DND-41 (cell line): ENCODE measurements at regions not wholly inside any gene's neighbourhood (a gene's known extent, or its start where the extent isn't known, plus 50 kb on each side); places are given as distances from the start of the nearest gene placed in this dataset.

Source experiments
- ATAC-seq: fragments of 200-7000 bp; cut with Tn5 transposase; 3 replicates; pipeline ENCODE4 v1.9.1; 2021; ENCODE audit warnings: low read depth; ENCODE audit not compliant: insufficient read depth
- DNase-seq: peaks from one replicate; pipeline ENCODE4 v3.0.0-alpha.2; 2020
- H2AFZ ChIP-seq: 2 replicates; pipeline ENCODE4 v1.6.0; 2012; ENCODE audit warnings: low read depth, low read length
- H3K27ac ChIP-seq: 2 replicates; pipeline ENCODE4 v1.5.1; 2012; ENCODE audit warnings: low read length, inconsistent platforms
- H3K27me3 ChIP-seq: fragments of 200-600 bp; sonication (generic); 2 replicates; pipeline ENCODE4 v1.6.0; 2012; ENCODE audit warnings: low read length, mild to moderate bottlenecking, inconsistent platforms; ENCODE audit not compliant: insufficient read depth, poor library complexity
- H3K36me3 ChIP-seq: 2 replicates; pipeline ENCODE4 v1.5.1; 2012; ENCODE audit warnings: low read length, inconsistent platforms; ENCODE audit not compliant: insufficient read depth
- H3K4me1 ChIP-seq: 2 replicates; pipeline ENCODE4 v1.5.1; 2012; ENCODE audit warnings: mild to moderate bottlenecking, low read length; ENCODE audit not compliant: insufficient read depth
- H3K4me2 ChIP-seq: 2 replicates; pipeline ENCODE4 v1.6.0; 2012; ENCODE audit warnings: mild to moderate bottlenecking, moderate library complexity, low read length, inconsistent platforms; ENCODE audit not compliant: insufficient read depth
- H3K4me3 ChIP-seq, 2 experiments: fragments of 200-600 bp in 1 of 2; shearing (Covaris generic) in 1 of 2; 2 replicates each; pipeline ENCODE4 v1.5.1; 2012 to 2016; ENCODE audit warnings: inconsistent platforms in 2 of 2, low read length in 2 of 2, mild to moderate bottlenecking in 2 of 2, low read depth in 1 of 2, moderate library complexity in 1 of 2
- H3K79me2 ChIP-seq: 2 replicates; pipeline ENCODE4 v1.6.0; 2012; ENCODE audit warnings: low read length, inconsistent platforms; ENCODE audit not compliant: insufficient read depth
- H3K9ac ChIP-seq: 2 replicates; pipeline ENCODE4 v1.6.0; 2012; ENCODE audit warnings: low read depth, mild to moderate bottlenecking, inconsistent platforms, low read length, moderate library complexity
- H3K9me3 ChIP-seq: 2 replicates; pipeline ENCODE4 v1.5.1; 2012; ENCODE audit warnings: low read length, moderate library complexity, mild to moderate bottlenecking, inconsistent platforms; ENCODE audit not compliant: insufficient read depth, severe bottlenecking
- H4K20me1 ChIP-seq: 2 replicates; pipeline ENCODE4 v1.6.0; 2012; ENCODE audit warnings: low read length; ENCODE audit not compliant: insufficient read depth
- CTCF ChIP-seq: IDR thresholded peaks from 2 replicates; pipeline ENCODE4 v1.5.1; 2012; ENCODE audit warnings: borderline replicate concordance, low read length, moderate library complexity, mild to moderate bottlenecking; ENCODE audit not compliant: poor library complexity, severe bottlenecking; ENCODE audit errors: extremely low read depth
- EZH2 ChIP-seq: IDR thresholded peaks from 3 replicates; pipeline ENCODE4 v1.6.1; 2012; ENCODE audit warnings: borderline replicate concordance, low read depth, mild to moderate bottlenecking, moderate library complexity, low read length, inconsistent platforms; ENCODE audit not compliant: severe bottlenecking

- no peak overlapping the region for H3K4me2 ChIP-seq
- DNase-seq (no peak), ATAC-seq (no peak)
- no peak for TF ChIP-seq CTCF
- no peak for TF ChIP-seq EZH2
- H3K4me1 ChIP-seq = no peaks in the 10 kb centered on the region
- H4K20me1 ChIP-seq = no peaks in the 10 kb centered on the region
- H2AFZ ChIP-seq = no peak overlapping the region
- H3K27me3 ChIP-seq = no peaks in the 10 kb centered on the region
- H3K79me2 ChIP-seq = no peaks in the 10 kb centered on the region
- H3K4me3 ChIP-seq = no peak overlapping the region
- no peaks in the 10 kb centered on the region for H3K9me3 ChIP-seq
- no peaks in the 10 kb centered on the region for H3K36me3 ChIP-seq
- no peak overlapping the region for H3K27ac ChIP-seq
- no peak overlapping the region for H3K9ac ChIP-seq
Measured at GRCh38 chr12:29961231-29961630, 177.5 kb upstream of the TMTC1 start.

GRCh38 chr12:29960122-29960521, 176.4 kb upstream of the TMTC1 start:
- no peak for ATAC-seq
- TF ChIP-seq EZH2 = no peak
- TF ChIP-seq CTCF = no peak
- H3K4me3 ChIP-seq = no peak overlapping the region
- H3K4me1 ChIP-seq = no peaks in the 10 kb centered on the region
- H3K79me2 ChIP-seq = no peaks in the 10 kb centered on the region
- no peak overlapping the region for H3K4me2 ChIP-seq
- DNase-seq = no peak
- H2AFZ ChIP-seq = no peak overlapping the region
- H4K20me1 ChIP-seq = no peaks in the 10 kb centered on the region
- no peaks in the 10 kb centered on the region for H3K9me3 ChIP-seq
- H3K36me3 ChIP-seq = no peaks in the 10 kb centered on the region
- no peak overlapping the region for H3K27ac ChIP-seq
- H3K9ac ChIP-seq = no peak overlapping the region
- H3K27me3 ChIP-seq = no peaks in the 10 kb centered on the region

GRCh38 chr12:29957835-29958234, 174.1 kb upstream of the TMTC1 start:
- Histone ChIP-seq H3K4me2 (no peak overlapping the region), H3K36me3 (no peaks in the 10 kb centered on the region), H3K4me1 (no peaks in the 10 kb centered on the region), H3K27me3 (no peaks in the 10 kb centered on the region), H2AFZ (no peak overlapping the region), H3K27ac (no peak overlapping the region), H3K79me2 (no peaks in the 10 kb centered on the region), H3K4me3 (no peak overlapping the region), H3K9me3 (no peaks in the 10 kb centered on the region), H3K9ac (no peak overlapping the region), H4K20me1 (no peaks in the 10 kb centered on the region)
- ATAC-seq = no peak
- no peak for DNase-seq
- TF ChIP-seq EZH2 = no peak
- no peak for TF ChIP-seq CTCF

GRCh38 chr12:29945904-29946303, 162.2 kb upstream of the TMTC1 start:
- ATAC-seq (no peak), DNase-seq (no peak)
- no peak overlapping the region for H3K4me2 ChIP-seq
- H3K4me3 ChIP-seq = no peak overlapping the region
- H3K9me3 ChIP-seq = no peaks in the 10 kb centered on the region
- H3K27ac ChIP-seq = no peak overlapping the region
- TF ChIP-seq EZH2 (no peak), CTCF (no peak)
- no peaks in the 10 kb centered on the region for H3K4me1 ChIP-seq
- no peaks in the 10 kb centered on the region for H3K36me3 ChIP-seq
- no peaks in the 10 kb centered on the region for H3K79me2 ChIP-seq
- H3K27me3 ChIP-seq = no peaks in the 10 kb centered on the region
- H3K9ac ChIP-seq = no peak overlapping the region
- no peaks in the 10 kb centered on the region for H4K20me1 ChIP-seq
- no peak overlapping the region for H2AFZ ChIP-seq
